IMR-90 (cell line): ENCODE measurements at regions not wholly inside any gene's neighbourhood (a gene's known extent, or its start where the extent isn't known, plus 50 kb on each side); places are given as distances from the start of the nearest gene placed in this dataset.

Experiments
- CHD1 ChIP-seq: IDR thresholded peaks from 2 replicates; pipeline ENCODE4 v1.6.1; 2012; ENCODE audit warnings: low read depth, low read length, improper control_type of control experiment
- FOS ChIP-seq: fragments of 150-350 bp; IDR thresholded peaks from 2 replicates; pipeline ENCODE4 v1.6.1; 2016; ENCODE audit warnings: low read depth, low read length
- MAFK ChIP-seq: IDR thresholded peaks from 2 replicates; pipeline ENCODE4 v1.6.1; 2012; ENCODE audit warnings: low read depth, low read length, improper control_type of control experiment
- MAZ ChIP-seq: IDR thresholded peaks from 2 replicates; pipeline ENCODE4 v1.6.1; 2012; ENCODE audit warnings: low read depth, mild to moderate bottlenecking, low read length, improper control_type of control experiment, moderate library complexity, borderline replicate concordance
- NFE2L2 ChIP-seq: fragments of 150-350 bp; IDR thresholded peaks from 2 replicates; pipeline ENCODE4 v1.6.1; 2016; ENCODE audit warnings: low read depth, mild to moderate bottlenecking, low read length
- POLR2A ChIP-seq: IDR thresholded peaks from 2 replicates; pipeline ENCODE4 v1.6.1; 2012; ENCODE audit warnings: mild to moderate bottlenecking, low read depth, low read length
- RAD21 ChIP-seq: IDR thresholded peaks from 2 replicates; pipeline ENCODE4 v1.6.1; 2012; ENCODE audit warnings: low read length, improper control_type of control experiment
- RCOR1 ChIP-seq: IDR thresholded peaks from 2 replicates; pipeline ENCODE4 v1.6.1; 2012; ENCODE audit warnings: mild to moderate bottlenecking, low read length, improper control_type of control experiment; ENCODE audit not compliant: insufficient replicate concordance
- SMC3 ChIP-seq: fragments of 150-350 bp; IDR thresholded peaks from 2 replicates; pipeline ENCODE4 v1.6.1; 2016; ENCODE audit warnings: low read depth, mild to moderate bottlenecking, antibody characterized with exemption, low read length, moderate library complexity
- USF2 ChIP-seq: fragments of 150-350 bp; IDR thresholded peaks from 2 replicates; pipeline ENCODE4 v1.6.1; 2017; ENCODE audit warnings: mild to moderate bottlenecking, antibody characterized with exemption, low read length, low read depth
- TF ChIP-seq, protein P1 (sequence below): conservative IDR thresholded peaks from 2 replicates; pipeline ENCODE4 v1.5.1; 2012; ENCODE audit warnings: mild to moderate bottlenecking, low read depth, low read length, improper control_type of control experiment

- TF ChIP-seq, protein P1, sequence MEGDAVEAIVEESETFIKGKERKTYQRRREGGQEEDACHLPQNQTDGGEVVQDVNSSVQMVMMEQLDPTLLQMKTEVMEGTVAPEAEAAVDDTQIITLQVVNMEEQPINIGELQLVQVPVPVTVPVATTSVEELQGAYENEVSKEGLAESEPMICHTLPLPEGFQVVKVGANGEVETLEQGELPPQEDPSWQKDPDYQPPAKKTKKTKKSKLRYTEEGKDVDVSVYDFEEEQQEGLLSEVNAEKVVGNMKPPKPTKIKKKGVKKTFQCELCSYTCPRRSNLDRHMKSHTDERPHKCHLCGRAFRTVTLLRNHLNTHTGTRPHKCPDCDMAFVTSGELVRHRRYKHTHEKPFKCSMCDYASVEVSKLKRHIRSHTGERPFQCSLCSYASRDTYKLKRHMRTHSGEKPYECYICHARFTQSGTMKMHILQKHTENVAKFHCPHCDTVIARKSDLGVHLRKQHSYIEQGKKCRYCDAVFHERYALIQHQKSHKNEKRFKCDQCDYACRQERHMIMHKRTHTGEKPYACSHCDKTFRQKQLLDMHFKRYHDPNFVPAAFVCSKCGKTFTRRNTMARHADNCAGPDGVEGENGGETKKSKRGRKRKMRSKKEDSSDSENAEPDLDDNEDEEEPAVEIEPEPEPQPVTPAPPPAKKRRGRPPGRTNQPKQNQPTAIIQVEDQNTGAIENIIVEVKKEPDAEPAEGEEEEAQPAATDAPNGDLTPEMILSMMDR = no peak
- TF ChIP-seq NFE2L2 = no peak
- TF ChIP-seq FOS = no peak
- no peak for TF ChIP-seq POLR2A
- TF ChIP-seq RCOR1 = no peak
- no peak for TF ChIP-seq CHD1
- TF ChIP-seq SMC3 = no peak
- TF ChIP-seq MAZ = no peak
- no peak for TF ChIP-seq USF2
- no peak for TF ChIP-seq MAFK
- no peak for TF ChIP-seq RAD21
Observed at GRCh38 chr10:33387720-33388119, 53.3 kb upstream of the NRP1 start.
